ENCODE measurements at regions not wholly inside any gene's neighbourhood (a gene's known extent, or its start where the extent isn't known, plus 50 kb on each side); places are given as distances from the start of the nearest gene placed in this dataset.
A peak's percentile ranks its signal among the peaks of the same experiment; 100 is the strongest.
"Not testable (repeated sequence)": the region's sequence is repeated elsewhere in the genome, so short reads cannot be mapped to it uniquely, and the experiment has no call there.

DNA sequence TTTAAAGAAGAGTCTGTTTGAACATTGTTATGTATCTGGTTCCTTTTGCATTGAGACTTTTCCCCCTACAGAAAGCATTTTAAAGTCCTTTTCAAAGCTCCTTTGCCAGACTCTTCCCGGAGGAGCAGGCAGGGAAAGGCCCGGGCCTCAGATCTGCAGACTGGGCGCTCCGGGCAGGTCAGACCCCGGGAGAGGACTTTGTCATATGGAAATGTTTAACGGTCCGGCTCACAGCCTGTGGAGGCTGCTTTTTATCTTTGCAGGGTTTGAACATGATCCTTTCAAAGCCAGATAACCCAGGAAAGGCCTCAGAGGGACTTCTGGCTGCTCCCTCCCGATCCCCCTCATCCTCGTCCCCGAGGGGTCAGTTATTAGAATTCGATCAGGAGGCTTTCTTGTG lies 82.1 kb upstream of the IRX2 start:
- DNase-seq: no peak

DNA sequence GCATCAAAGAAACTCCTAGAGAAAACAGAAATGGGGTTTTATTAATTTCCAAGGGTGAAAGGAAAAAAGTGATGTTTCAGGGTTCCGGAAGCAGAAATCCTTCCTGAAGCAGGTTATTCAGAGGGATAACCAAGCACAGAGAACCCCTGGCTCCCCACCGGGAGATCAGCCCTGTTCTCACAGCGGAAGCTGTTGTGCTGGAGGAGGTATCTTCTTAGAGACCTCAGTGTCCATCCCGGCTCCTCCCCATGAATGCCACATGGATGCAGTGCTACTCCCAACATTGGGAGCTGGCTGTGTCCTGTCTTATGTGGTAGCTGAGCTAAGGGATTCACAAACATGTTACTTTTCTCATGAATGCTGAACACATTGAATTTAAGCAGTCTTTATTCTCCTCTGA lies 80.9 kb upstream of the IRX2 start:
- DNase-seq: no peak

DNA sequence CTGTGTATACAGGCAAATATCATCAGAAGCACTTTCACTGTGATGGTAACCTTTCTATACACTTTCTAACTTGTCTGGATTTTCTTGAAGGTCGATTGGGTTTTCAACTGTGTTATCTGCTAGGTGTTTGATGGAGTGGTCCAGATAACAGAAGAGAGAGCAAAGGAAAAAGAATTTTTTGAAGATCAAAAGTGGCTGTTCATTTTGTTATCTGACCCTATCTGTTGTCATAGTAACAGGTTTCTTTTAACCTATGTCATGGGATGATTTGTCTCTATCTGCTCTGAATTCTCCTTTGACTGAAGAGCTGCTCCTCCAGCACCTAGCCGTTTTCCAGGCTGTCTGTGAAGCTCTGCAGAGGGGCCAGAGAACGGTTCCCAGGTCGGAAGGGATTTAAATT lies 77.8 kb upstream of the IRX2 start:
- DNase-seq: no peak

DNA sequence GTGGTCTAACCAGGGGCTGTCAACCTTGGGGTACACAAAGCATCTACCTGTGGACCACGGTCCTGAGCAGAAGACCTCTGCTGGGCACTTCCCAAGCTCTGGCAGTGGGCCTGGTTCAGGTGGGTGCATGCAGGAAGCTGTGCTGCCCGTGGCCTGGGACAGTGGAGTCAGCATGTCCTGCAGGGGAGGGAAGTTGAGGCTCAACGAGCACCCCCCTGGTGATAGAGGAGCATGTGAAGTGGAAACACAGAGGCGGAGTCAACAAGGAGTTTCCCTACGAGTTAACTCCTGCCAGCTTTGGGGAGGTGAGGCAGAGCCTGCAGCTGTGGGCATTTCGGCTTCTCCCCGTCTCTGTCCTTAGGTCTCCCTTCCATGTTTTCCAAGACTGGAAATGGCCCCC lies 67.5 kb upstream of the IRX2 start:
- DNase-seq: no peak

DNA sequence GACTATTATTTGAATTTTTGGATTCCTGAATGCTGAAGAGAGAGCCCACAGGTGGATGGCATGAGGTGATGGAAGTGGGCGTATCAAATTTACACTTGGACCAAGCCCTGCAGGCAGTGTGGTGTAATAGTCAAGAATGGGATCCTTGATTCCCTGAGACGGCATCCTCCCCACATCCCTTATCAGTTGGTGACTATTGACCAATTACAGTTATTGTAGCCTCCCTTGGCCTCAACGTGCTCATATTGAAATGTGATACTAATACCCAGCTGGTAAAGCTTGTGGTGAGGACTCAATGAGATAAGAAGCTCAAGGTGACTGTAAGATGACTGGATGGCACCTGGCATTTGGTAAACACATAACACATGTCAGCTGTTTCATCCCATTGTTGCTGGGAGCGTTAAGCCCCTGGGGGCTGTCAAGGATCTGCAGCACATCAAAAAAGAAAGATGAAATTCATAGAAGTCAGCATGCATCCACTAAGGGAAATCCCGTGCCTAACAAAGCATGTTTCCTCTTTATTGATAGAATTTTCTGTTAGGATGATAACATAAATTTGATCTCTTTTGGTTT lies 65.6 kb upstream of the IRX2 start:
- peak in 1 of 3 experiments; percentile 76 for DNase-seq

DNA sequence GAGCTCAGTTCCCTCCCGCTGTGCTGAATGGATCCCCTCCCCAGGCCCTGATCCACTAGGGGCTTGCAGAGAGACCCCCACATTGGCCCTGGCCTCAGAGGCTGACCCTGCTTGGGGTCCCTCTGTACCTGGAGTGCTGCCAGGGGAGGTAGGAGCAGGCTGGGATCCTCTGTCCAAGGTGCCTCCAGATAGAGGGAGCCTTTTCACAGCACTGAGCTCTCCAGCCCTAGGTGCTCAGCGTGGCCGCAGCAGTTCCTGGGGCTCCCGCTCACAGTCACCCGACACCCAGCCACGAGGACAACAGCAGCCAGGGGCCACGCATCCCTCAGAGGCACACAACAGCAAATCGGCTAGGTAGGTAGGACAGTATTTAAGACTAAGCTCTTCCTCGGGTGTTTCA lies 62.2 kb upstream of the IRX2 start:
- no peak for DNase-seq

DNA sequence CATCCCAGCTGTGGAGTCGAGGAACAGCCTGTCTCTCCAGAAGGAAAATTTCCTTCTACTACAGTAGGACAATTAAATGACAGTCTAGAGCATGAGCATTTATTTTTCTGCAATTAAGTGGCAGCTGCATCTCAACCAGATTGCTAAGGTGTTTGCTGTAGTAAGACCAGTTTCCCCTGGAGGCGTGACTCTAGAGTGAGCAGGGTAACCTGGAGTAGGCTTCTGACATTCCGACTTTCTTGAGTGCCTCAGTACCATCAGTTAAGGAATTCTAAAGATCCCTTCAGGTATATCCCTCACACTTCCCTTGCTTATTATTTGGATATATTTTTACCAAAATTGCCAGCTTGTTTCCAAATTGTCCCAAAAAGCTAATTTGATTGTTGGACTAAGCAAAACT lies 59.2 kb upstream of the IRX2 start:
- DNase-seq: no peak

DNA sequence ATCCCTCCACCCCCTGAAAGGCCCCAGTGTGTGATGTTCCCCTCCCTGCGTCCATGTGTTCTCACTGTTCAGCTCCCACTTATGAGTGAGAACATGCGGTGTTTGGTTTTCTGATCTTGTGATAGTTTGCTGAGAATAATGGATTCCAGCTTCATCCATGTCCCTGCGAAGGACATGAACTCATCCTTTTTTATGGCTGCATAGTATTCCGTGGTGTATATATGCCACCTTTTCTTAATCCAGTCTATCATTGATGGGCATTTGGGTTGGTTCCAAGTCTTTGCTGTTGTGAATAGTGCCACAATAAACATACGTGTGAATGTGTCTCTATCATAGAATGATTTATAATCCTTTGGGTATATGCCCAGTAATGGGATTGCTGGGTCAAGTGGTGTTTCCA lies 55.8 kb upstream of the IRX2 start:
- not testable (repeated sequence) for DNase-seq

DNA sequence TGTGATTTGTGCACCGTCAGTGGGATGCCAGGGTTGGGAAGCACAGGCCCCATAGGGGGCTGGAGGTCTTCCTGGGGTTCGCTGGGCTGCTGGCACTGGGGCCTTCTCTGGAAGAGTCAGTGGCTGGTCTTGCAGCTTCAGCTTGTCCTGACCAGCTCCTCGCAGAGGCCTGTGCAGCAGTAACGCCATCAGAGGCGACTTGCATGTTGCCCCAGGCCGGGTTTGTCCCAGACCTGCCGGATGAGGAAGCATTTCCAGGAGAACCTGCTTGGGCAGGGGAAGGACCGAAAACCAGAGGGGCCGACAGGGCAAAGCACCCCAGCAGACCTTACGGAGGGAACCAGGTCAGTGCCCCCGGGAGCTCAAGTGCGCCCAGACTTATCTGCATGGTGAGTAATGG lies 54.7 kb upstream of the IRX2 start:
- DNase-seq: no peak

DNA sequence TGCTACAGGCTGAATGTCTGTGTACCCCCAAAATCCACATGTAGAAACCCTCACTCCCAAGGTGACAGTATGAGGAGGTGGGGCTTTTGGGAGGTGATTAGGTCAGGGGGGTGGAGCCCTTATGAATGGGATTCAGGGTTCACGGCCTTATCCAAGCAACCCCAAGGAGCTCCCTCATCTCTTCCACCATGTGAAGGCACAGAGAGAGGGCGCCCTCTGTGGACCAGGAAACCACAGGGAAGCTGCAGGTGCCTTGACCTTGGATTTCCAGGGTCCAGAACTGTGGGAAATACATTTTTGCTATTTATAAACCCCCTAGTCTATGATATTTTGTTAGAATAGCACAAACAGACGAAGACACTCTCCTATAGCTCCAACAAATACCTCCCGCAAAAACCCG lies 53.6 kb upstream of the IRX2 start:
- DNase-seq: no peak

DNA sequence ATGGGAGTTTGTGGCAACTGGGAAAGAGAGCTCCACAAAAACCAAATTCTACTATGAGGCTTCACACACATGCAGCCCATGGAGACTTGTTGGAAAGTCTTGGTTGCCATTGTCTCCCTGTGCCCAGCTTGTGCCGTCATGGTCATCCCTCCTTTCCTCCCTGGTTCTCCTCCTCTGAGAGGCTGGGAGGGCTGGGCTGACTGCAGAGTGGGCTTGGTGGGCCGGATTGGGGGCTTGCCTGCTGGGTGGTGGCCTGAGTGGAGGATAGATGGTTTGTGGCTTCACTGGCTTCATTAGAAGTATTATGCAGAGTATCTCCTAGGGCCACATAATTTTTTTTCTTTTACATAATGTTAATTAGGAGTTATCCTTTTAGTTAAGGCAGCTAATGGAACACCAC lies 52.3 kb upstream of the IRX2 start:
- no peak for DNase-seq

DNA sequence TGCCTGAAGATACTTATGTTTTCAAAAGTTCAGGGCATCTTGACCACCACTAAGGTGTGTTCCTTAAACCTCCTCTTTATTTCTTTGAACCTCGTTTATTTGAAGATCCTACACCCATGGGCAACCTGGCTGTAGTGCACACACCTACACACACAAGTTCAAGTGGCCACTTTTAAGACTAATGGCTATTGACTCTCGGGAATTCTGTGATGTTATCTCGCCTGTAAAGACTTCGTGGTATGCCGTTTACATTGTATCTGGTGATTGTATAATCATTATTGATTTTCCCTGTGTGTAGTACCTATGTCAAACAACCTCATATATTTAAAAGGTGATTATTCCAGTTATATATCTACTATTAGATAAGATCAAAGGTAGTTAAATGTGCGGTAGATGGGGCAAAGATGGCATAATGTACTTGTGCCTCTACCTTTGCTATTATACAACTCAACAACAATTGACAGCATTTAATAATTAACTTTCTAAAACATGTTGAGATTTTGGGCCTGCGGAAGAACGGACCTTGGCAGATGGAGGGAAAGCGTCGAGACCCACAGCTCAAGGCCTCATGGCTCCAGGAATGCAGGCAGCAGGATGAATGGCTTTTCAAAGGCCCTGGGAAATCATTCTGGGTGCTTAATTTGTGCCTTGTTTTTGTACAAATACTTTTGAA lies 51.4 kb upstream of the IRX2 start:
- peak in 1 of 3 experiments; percentile 54 for DNase-seq

DNA sequence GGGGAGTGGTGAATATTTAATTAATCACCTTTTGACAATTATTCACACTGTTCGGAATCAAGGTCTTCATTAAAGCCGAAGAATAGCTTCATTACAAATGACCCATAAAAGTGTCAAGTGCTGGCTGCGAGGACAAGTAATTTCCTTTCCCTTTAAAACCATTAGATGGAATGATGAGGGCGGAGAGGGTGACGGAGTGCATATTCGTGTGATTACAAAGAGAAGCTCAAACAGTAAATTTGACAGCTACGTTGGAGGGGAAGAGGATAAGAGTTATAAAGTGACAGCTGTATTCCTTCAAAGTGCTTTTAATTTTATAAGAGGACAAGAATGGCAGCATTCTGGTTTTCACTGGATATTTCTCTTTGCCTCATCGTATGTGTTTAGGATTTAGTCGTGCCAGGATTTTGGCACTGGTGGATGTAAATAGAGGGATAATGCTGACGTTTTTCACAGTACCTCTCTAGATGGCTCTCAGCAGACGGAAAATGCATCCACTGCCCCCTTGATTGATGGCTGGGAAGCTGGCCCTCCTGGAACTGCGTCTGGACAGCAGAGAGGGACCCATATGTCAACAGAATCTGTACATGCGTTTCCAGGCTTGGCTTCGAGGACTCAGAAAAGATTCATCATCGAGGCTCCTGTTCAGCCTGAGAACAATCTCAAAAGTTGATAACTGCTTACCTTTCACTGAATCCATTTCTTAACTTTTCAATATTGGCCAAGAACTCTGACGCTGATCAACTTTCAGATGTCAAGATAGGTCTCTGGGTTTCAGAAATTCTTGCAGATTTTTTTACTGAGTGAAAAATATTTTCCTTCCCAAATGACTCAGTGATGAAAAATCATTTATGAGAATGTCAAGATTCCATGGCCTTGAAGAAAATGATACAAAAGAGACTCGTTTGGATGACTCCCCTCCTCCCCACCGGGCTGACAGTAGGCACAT lies 50.4 kb upstream of the IRX2 start:
- peak in 2 of 3 experiments; percentile 15 to 74 for DNase-seq

Data from NCI-H1417 (cell line).